Endothelial cell of umbilical vein (primary cell): ENCODE measurements at regions not wholly inside any gene's neighbourhood (a gene's known extent, or its start where the extent isn't known, plus 50 kb on each side); places are given as distances from the start of the nearest gene placed in this dataset.

Experiments used
- BruUV-seq: library from RNA; stranded (reverse); fragments of 400-500 nt; replicated peaks from 2 replicates; lab custom pipeline; 2021; lab: Mats Ljungman, UMichigan
- CTCF ChIA-PET: fragments of 300-600, 350-600 bp; sonication (Branson Sonifier 250); formaldehyde crosslinking; loops from one replicate; lab custom pipeline; 2021; ENCODE audit warnings: antibody characterized with exemption, inconsistent platforms; lab: Charles Lee
- POLR2A ChIA-PET: fragments of 300-600, 350-600 bp; sonication (Branson Sonifier 250); formaldehyde crosslinking; loops from one replicate; lab custom pipeline; 2021; ENCODE audit warnings: antibody characterized with exemption, inconsistent platforms; lab: Charles Lee
- DNase-seq: peaks from one replicate; pipeline ENCODE4 v3.0.0-alpha.2; 2011; ENCODE audit warnings: low read depth, low spot score
- FAIRE-seq: peaks from 2 replicates; lab custom pipeline; 2011; peaks lifted over from hg19 to GRCh38; lab: Jason Lieb, UNC
- H2AFZ ChIP-seq: 2 replicates; pipeline ENCODE4 v1.6.0; 2012; ENCODE audit warnings: low read depth, low read length, control low read depth, inconsistent platforms
- H3K27ac ChIP-seq: 2 replicates; pipeline ENCODE4 v1.5.1; 2011; ENCODE audit warnings: low read depth, mild to moderate bottlenecking, control low read depth, low read length, moderate library complexity; ENCODE audit not compliant: insufficient read depth
- H3K27me3 ChIP-seq, 2 experiments: 2 replicates each; pipeline versions ENCODE4 v1.6.0 to v1.6.1; 2011; ENCODE audit warnings: low read length in 2 of 2, mixed read lengths in 1 of 2; ENCODE audit not compliant: control insufficient read depth in 2 of 2, insufficient read depth in 2 of 2
- H3K36me3 ChIP-seq, 2 experiments: 2 replicates in 1 of 2; 3 replicates in 1 of 2; pipeline ENCODE4 v1.5.1; 2011; ENCODE audit warnings: low read length in 2 of 2, mild to moderate bottlenecking in 1 of 2, moderate library complexity in 1 of 2; ENCODE audit not compliant: control insufficient read depth in 2 of 2, insufficient read depth in 2 of 2; ENCODE audit errors: extremely low read depth in 1 of 2
- H3K4me1 ChIP-seq: 3 replicates; pipeline ENCODE4 v1.5.1; 2011; ENCODE audit warnings: mild to moderate bottlenecking, low read length; ENCODE audit not compliant: control insufficient read depth, insufficient read depth; ENCODE audit errors: extremely low read depth
- H3K4me2 ChIP-seq: 2 replicates; pipeline ENCODE4 v1.6.1; 2011; ENCODE audit warnings: low read length, control low read depth, mixed read lengths; ENCODE audit not compliant: insufficient read depth
- H3K4me3 ChIP-seq, 3 experiments: fragments of 200-600 bp in 1 of 3; sonication (generic), shearing (Covaris generic) in 1 of 3; replicated peaks in 1 of 3; 2 replicates each; pipeline ENCODE4 v1.5.1; 2011 to 2016; ENCODE audit warnings: control low read depth in 3 of 3, low read length in 3 of 3, mild to moderate bottlenecking in 2 of 3, inconsistent platforms in 1 of 3, low read depth in 1 of 3, moderate library complexity in 1 of 3; ENCODE audit not compliant: insufficient read depth in 1 of 3
- H3K79me2 ChIP-seq: 2 replicates; pipeline ENCODE4 v1.6.0; 2012; ENCODE audit warnings: low read length, inconsistent platforms; ENCODE audit not compliant: control insufficient read depth, insufficient read depth
- H3K9ac ChIP-seq: replicated peaks from 2 replicates; pipeline ENCODE3; 2011; ENCODE audit warnings: low read length, control low read depth; ENCODE audit not compliant: insufficient read depth; ENCODE audit errors: extremely low read depth
- H3K9me1 ChIP-seq: replicated peaks from 3 replicates; pipeline ENCODE4 v1.6.0; 2011; ENCODE audit warnings: mild to moderate bottlenecking, low read length; ENCODE audit not compliant: control insufficient read depth, insufficient read depth; ENCODE audit errors: extremely low read depth
- H3K9me3 ChIP-seq: replicated peaks from 2 replicates; pipeline ENCODE4 v1.5.1; 2012; ENCODE audit warnings: low read length, inconsistent platforms; ENCODE audit not compliant: control insufficient read depth, insufficient read depth
- H4K20me1 ChIP-seq: replicated peaks from 2 replicates; pipeline ENCODE3; 2011; ENCODE audit warnings: mild to moderate bottlenecking, low read length; ENCODE audit not compliant: control insufficient read depth, insufficient read depth; ENCODE audit errors: extremely low read depth
- EZH2 ChIP-seq: IDR thresholded peaks from 2 replicates; pipeline ENCODE4 v1.6.1; 2012; ENCODE audit warnings: borderline replicate concordance, low read depth, mild to moderate bottlenecking, moderate library complexity, low read length, inconsistent platforms; ENCODE audit not compliant: severe bottlenecking
- FOS ChIP-seq: IDR thresholded peaks from 2 replicates; pipeline ENCODE4 v1.6.1; 2011; ENCODE audit warnings: mild to moderate bottlenecking, low read length, moderate library complexity, borderline replicate concordance; ENCODE audit not compliant: insufficient read depth
- GATA2 ChIP-seq: IDR thresholded peaks from 2 replicates; pipeline ENCODE4 v1.7.0; 2011; ENCODE audit warnings: low read depth, mild to moderate bottlenecking, moderate library complexity, mixed read lengths, low read length; ENCODE audit not compliant: insufficient read length, insufficient read depth
- JUN ChIP-seq: IDR thresholded peaks from 2 replicates; pipeline ENCODE4 v1.6.1; 2011; ENCODE audit warnings: borderline replicate concordance, low read depth; ENCODE audit not compliant: insufficient read length, insufficient read depth
- MYC ChIP-seq: IDR thresholded peaks from one replicate; pipeline ENCODE4 v1.6.1; 2011; ENCODE audit warnings: mild to moderate bottlenecking, low read depth, low read length
- POLR2A ChIP-seq: IDR thresholded peaks from 2 replicates; pipeline ENCODE4 v1.6.1; 2012; ENCODE audit warnings: low read depth, mild to moderate bottlenecking, control low read depth, low read length
- POLR2AphosphoS5 ChIP-seq: IDR thresholded peaks from 2 replicates; pipeline ENCODE4 v1.6.1; 2012; ENCODE audit warnings: low read depth, mild to moderate bottlenecking, control low read depth, low read length, moderate library complexity; ENCODE audit not compliant: insufficient read depth
- dilution Hi-C: fragments of 300-500 bp; cut with MboI; formaldehyde crosslinking; loops from one replicate; pipeline ENCODE4 v1.15.0; 2019; ENCODE audit warnings: low sequenced_read_pairs; ENCODE audit not compliant: extremely low pct_ligation_motif_present
- intact Hi-C: fragments of 100-400 bp; cut with micrococcal nuclease; formaldehyde crosslinking; loops from one replicate; pipeline ENCODE4 v1.10.0; 2022
- TF ChIP-seq, protein P1 (sequence below): IDR thresholded peaks from 2 replicates; pipeline ENCODE4 v1.6.1; 2011; ENCODE audit not compliant: insufficient read depth, insufficient read length
- TF ChIP-seq, protein P2 (sequence below), 2 donors: IDR thresholded peaks; 1 replicate in 1 of 2; 2 replicates in 1 of 2; pipeline ENCODE4 v1.5.1; 2011; ENCODE audit warnings: low read length in 2 of 2, mild to moderate bottlenecking in 2 of 2, moderate library complexity in 2 of 2, control low read depth in 1 of 2, inconsistent platforms in 1 of 2, low read depth in 1 of 2; ENCODE audit not compliant: insufficient read depth in 1 of 2; ENCODE audit errors: extremely low read depth in 1 of 2

DNA sequence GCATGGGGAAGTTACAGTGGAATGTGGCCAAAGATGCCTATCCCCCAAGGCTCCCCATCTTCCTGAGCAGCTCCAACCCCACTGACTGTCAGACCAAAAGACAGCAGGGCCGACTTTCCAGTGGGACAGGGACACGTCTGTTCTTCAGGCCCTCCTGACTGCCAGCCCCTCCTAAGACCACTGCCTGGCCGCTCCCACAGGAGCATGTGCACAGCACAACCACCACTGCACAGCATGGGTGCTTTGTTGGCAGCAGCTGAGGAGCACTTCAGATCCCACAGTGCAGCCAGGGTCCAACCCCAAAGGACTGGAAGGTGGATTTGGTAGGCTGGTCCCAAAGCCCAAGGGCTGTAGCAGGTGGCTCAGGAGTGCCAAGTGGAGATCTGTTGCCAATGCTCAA, 648.3 kb upstream of the BRINP3 start:
- Histone ChIP-seq H3K9me3 (no peaks in the 10 kb centered on the region), H3K79me2 (no peaks in the 10 kb centered on the region), H2AFZ (no peak overlapping the region), H3K27me3 (no peaks in the 10 kb centered on the region), H3K27ac (no peak overlapping the region), H3K9me1 (no peaks in the 10 kb centered on the region), H3K4me3 (no peak overlapping the region), H4K20me1 (no peaks in the 10 kb centered on the region), H3K9ac (no peak overlapping the region), H3K4me1 (no peaks in the 10 kb centered on the region), H3K4me2 (no peak overlapping the region), H3K36me3 (no peaks in the 10 kb centered on the region)
- ChIA-PET POLR2A (no interaction called here), CTCF (interaction anchor here (1.3 kb wide), 1 partner anchor 69 kb away, joined by 3 read pairs; no protein-coding TSS in a partner anchor)
- TF ChIP-seq EZH2: no peak
- no peak for TF ChIP-seq GATA2
- TF ChIP-seq, protein P1, sequence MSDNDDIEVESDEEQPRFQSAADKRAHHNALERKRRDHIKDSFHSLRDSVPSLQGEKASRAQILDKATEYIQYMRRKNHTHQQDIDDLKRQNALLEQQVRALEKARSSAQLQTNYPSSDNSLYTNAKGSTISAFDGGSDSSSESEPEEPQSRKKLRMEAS: no peak
- TF ChIP-seq POLR2A: no peak
- TF ChIP-seq JUN: no peak
- TF ChIP-seq POLR2AphosphoS5: no peak
- TF ChIP-seq, protein P2, sequence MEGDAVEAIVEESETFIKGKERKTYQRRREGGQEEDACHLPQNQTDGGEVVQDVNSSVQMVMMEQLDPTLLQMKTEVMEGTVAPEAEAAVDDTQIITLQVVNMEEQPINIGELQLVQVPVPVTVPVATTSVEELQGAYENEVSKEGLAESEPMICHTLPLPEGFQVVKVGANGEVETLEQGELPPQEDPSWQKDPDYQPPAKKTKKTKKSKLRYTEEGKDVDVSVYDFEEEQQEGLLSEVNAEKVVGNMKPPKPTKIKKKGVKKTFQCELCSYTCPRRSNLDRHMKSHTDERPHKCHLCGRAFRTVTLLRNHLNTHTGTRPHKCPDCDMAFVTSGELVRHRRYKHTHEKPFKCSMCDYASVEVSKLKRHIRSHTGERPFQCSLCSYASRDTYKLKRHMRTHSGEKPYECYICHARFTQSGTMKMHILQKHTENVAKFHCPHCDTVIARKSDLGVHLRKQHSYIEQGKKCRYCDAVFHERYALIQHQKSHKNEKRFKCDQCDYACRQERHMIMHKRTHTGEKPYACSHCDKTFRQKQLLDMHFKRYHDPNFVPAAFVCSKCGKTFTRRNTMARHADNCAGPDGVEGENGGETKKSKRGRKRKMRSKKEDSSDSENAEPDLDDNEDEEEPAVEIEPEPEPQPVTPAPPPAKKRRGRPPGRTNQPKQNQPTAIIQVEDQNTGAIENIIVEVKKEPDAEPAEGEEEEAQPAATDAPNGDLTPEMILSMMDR (IDR thresholded peaks at IDR 0.05; ENCODE audit: extremely low read depth in 1 of 2, insufficient read depth in 1 of 2, low read depth in 1 of 2, low read length in 2 of 2): no peak
- TF ChIP-seq FOS: no peak
- TF ChIP-seq MYC: no peak
- intact Hi-C loops (loop anchor here (2.0 kb wide), 2 partner anchors 371 to 493 kb away; no protein-coding TSS in a partner anchor), dilution Hi-C loops (no loop called here)
- DNase-seq (no peak), FAIRE-seq (no peak)
- BruUV-seq: no TSS peak
